PC-9 (cell line): ENCODE measurements at regions not wholly inside any gene's neighbourhood (a gene's known extent, or its start where the extent isn't known, plus 50 kb on each side); places are given as distances from the start of the nearest gene placed in this dataset.

Experiments
- BruUV-seq: library from RNA; stranded (reverse); fragments of 400-500 nt; replicated peaks from 2 replicates; lab custom pipeline; 2021; lab: Mats Ljungman, UMichigan
- CTCF ChIA-PET: fragments of 300-600 bp; sonication (Branson Sonifier 250); formaldehyde crosslinking; loops from one replicate; lab custom pipeline; 2022; ENCODE audit warnings: antibody characterized with exemption; lab: Charles Lee
- POLR2A ChIA-PET: fragments of 300-600 bp; sonication (Branson Sonifier 250); formaldehyde crosslinking; loops from one replicate; lab custom pipeline; 2022; ENCODE audit warnings: antibody characterized with exemption; ENCODE audit not compliant: unreplicated experiment; lab: Charles Lee
- DNase-seq, 2 experiments: peaks; one replicate each; pipeline versions ENCODE4 v3.0.0 to v3.0.0-alpha.2; 2015 to 2022; ENCODE audit warnings: mixed read lengths in 1 of 2
- H2AFZ ChIP-seq: fragments of 200-600 bp; sonication (generic); 2 replicates; pipeline ENCODE4 v1.8.1; 2017; ENCODE audit warnings: antibody characterized with exemption
- H3F3A ChIP-seq: fragments of 200-600 bp; sonication (generic); 2 replicates; pipeline ENCODE4 v1.8.1; 2017; ENCODE audit warnings: antibody characterized with exemption, mild to moderate bottlenecking, low read depth; ENCODE audit not compliant: insufficient read depth
- H3K27ac ChIP-seq: fragments of 200-600 bp; sonication (generic); 2 replicates; pipeline ENCODE4 v1.6.1; 2016; ENCODE audit warnings: mixed run types
- H3K27me3 ChIP-seq: fragments of 200-600 bp; sonication (generic); 2 replicates; pipeline ENCODE4 v1.6.1; 2016; ENCODE audit warnings: low read depth, mixed run types; ENCODE audit not compliant: insufficient read depth
- H3K36me3 ChIP-seq: fragments of 200-600 bp; sonication (generic); 2 replicates; pipeline ENCODE4 v1.6.1; 2016; ENCODE audit warnings: low read depth, mixed run types
- H3K4me1 ChIP-seq: fragments of 200-600 bp; sonication (generic); replicated peaks from 2 replicates; pipeline ENCODE4 v1.6.1; 2016; ENCODE audit warnings: mixed run types; ENCODE audit not compliant: insufficient read depth
- H3K4me2 ChIP-seq: fragments of 200-600 bp; sonication (generic); 2 replicates; pipeline ENCODE4 v1.6.1; 2017; ENCODE audit warnings: mixed run types
- H3K4me3 ChIP-seq: fragments of 200-600 bp; sonication (generic); 2 replicates; pipeline ENCODE4 v1.6.1; 2016; ENCODE audit warnings: mixed run types
- H3K79me2 ChIP-seq: fragments of 200-600 bp; sonication (generic); 2 replicates; pipeline ENCODE4 v1.6.1; 2017; ENCODE audit warnings: low read depth, mixed run types
- H3K9me2 ChIP-seq: fragments of 200-600 bp; sonication (generic); 2 replicates; pipeline ENCODE4 v1.8.1; 2017; ENCODE audit warnings: mild to moderate bottlenecking; ENCODE audit not compliant: insufficient read depth
- H3K9me3 ChIP-seq: fragments of 200-600 bp; sonication (generic); 2 replicates; pipeline ENCODE4 v1.8.1; 2016; ENCODE audit warnings: low read depth; ENCODE audit not compliant: insufficient read depth
- H4K20me1 ChIP-seq: fragments of 200-600 bp; sonication (generic); 2 replicates; pipeline ENCODE4 v1.8.1; 2017; ENCODE audit not compliant: insufficient read depth
- CTCF ChIP-seq: fragments of 200-600 bp; sonication (generic); conservative IDR thresholded peaks from 2 replicates; pipeline ENCODE4 v1.6.1; 2017; ENCODE audit warnings: mixed run types, antibody characterized with exemption, mild to moderate bottlenecking, moderate library complexity
- EZH2 ChIP-seq: fragments of 200-600 bp; sonication (generic); IDR thresholded peaks from 2 replicates; pipeline ENCODE4 v1.8.0; 2017; ENCODE audit warnings: antibody characterized with exemption, low read depth
- intact Hi-C: fragments of 100-400 bp; cut with micrococcal nuclease; formaldehyde crosslinking; loops from one replicate; pipeline ENCODE4 v1.10.0; 2022; ENCODE audit not compliant: unreplicated experiment

- intact Hi-C loops = no loop called here
- no peak overlapping the region for H2AFZ ChIP-seq
Measured at GRCh38 chr16:13545271-13545670, 374.7 kb upstream of the ERCC4 start.

GRCh38 chr16:13550254-13550653 lies 369.7 kb upstream of the ERCC4 start:
- H3K4me3 ChIP-seq = no peak overlapping the region
- H3K4me1 ChIP-seq = no peaks in the 10 kb centered on the region
- H2AFZ ChIP-seq = no peak overlapping the region
- no peak overlapping the region for H3K27ac ChIP-seq
- TF ChIP-seq EZH2 (no peak), CTCF (no peak)
- no peaks in the 10 kb centered on the region for H3K9me3 ChIP-seq
- no TSS peak for BruUV-seq
- intact Hi-C loops = no loop called here
- H3K27me3 ChIP-seq = no peaks in the 10 kb centered on the region
- no peaks in the 10 kb centered on the region for H3K9me2 ChIP-seq
- no peaks in the 10 kb centered on the region for H3K36me3 ChIP-seq
- H3K4me2 ChIP-seq = no peak overlapping the region
- H4K20me1 ChIP-seq = no peaks in the 10 kb centered on the region
- POLR2A ChIA-PET = no interaction called here
- CTCF ChIA-PET = no interaction called here
- no peaks in the 10 kb centered on the region for H3K79me2 ChIP-seq
- DNase-seq = no peak
- no peaks in the 10 kb centered on the region for H3F3A ChIP-seq

More at GRCh38 chr16:13545271-13545670, 374.7 kb upstream of the ERCC4 start:
- TF ChIP-seq CTCF (no peak), EZH2 (no peak)
- no peaks in the 10 kb centered on the region for H4K20me1 ChIP-seq
- no peaks in the 10 kb centered on the region for H3K9me3 ChIP-seq
- H3K4me3 ChIP-seq = no peak overlapping the region
- no TSS peak for BruUV-seq
- no peaks in the 10 kb centered on the region for H3K27me3 ChIP-seq
- CTCF ChIA-PET = no interaction called here
- no peak overlapping the region for H3K4me2 ChIP-seq
- H3K36me3 ChIP-seq = no peaks in the 10 kb centered on the region
- POLR2A ChIA-PET = no interaction called here
- no peak for DNase-seq
- no peaks in the 10 kb centered on the region for H3F3A ChIP-seq
- no peaks in the 10 kb centered on the region for H3K9me2 ChIP-seq
- H3K79me2 ChIP-seq = no peaks in the 10 kb centered on the region
- H3K27ac ChIP-seq = no peak overlapping the region
- H3K4me1 ChIP-seq = no peaks in the 10 kb centered on the region

GRCh38 chr16:13552062-13552959 lies 367.6 kb upstream of the ERCC4 start:
- Histone ChIP-seq H3K27me3 (no peaks in the 10 kb centered on the region), H3K4me1 (no peaks in the 10 kb centered on the region), H4K20me1 (no peaks in the 10 kb centered on the region), H3K4me3 (no peak overlapping the region), H3K9me2 (no peaks in the 10 kb centered on the region), H3K4me2 (no peak overlapping the region), H3K36me3 (no peaks in the 10 kb centered on the region), H3F3A (no peaks in the 10 kb centered on the region), H2AFZ (no peak overlapping the region), H3K79me2 (no peaks in the 10 kb centered on the region), H3K9me3 (no peaks in the 10 kb centered on the region), H3K27ac (no peak overlapping the region)
- intact Hi-C loops = no loop called here
- TF ChIP-seq EZH2 (no peak), CTCF (no peak)
- CTCF ChIA-PET = no interaction called here
- BruUV-seq = no TSS peak
- POLR2A ChIA-PET = no interaction called here
- DNase-seq = no peak
